ENCODE measurements at regions not wholly inside any gene's neighbourhood (a gene's known extent, or its start where the extent isn't known, plus 50 kb on each side); places are given as distances from the start of the nearest gene placed in this dataset.

GRCh38 chr3:173253471-173253870 lies 112.4 kb upstream of the SPATA16 start:
- Histone ChIP-seq H3K36me3 (no peaks in the 10 kb centered on the region), H3K27ac (no peak overlapping the region), H3K4me1 (no peaks in the 10 kb centered on the region), H3K9me3 (no peaks in the 10 kb centered on the region), H3K4me3 (no peak overlapping the region), H3K27me3 (ENCODE audit: low read depth) (no peaks in the 10 kb centered on the region)
- no peak for TF ChIP-seq CTCF (IDR thresholded peaks at IDR 0.05)
- ATAC-seq, result no peak
- intact Hi-C loops (cut with DNase I), result no loop called here
- no peak for DNase-seq

GRCh38 chr3:173249457-173249856 lies 108.4 kb upstream of the SPATA16 start:
- H3K36me3 ChIP-seq, result no peaks in the 10 kb centered on the region
- H3K4me3 ChIP-seq, result no peak overlapping the region
- H3K27me3 ChIP-seq (ENCODE audit: low read depth), result no peaks in the 10 kb centered on the region
- no peaks in the 10 kb centered on the region for H3K9me3 ChIP-seq
- no peak overlapping the region for H3K27ac ChIP-seq
- intact Hi-C loops (cut with DNase I), result no loop called here
- no peaks in the 10 kb centered on the region for H3K4me1 ChIP-seq
- DNase-seq (no peak), ATAC-seq (no peak)
- no peak for TF ChIP-seq CTCF (IDR thresholded peaks at IDR 0.05)

GRCh38 chr3:173241727-173242126 lies 100.7 kb upstream of the SPATA16 start:
- no peak for TF ChIP-seq CTCF (IDR thresholded peaks at IDR 0.05)
- Histone ChIP-seq H3K36me3 (no peaks in the 10 kb centered on the region), H3K27me3 (ENCODE audit: low read depth) (no peaks in the 10 kb centered on the region), H3K9me3 (no peaks in the 10 kb centered on the region), H3K4me1 (no peaks in the 10 kb centered on the region), H3K4me3 (no peak overlapping the region), H3K27ac (no peak overlapping the region)
- DNase-seq (no peak), ATAC-seq (no peak)
- intact Hi-C loops (cut with DNase I), result no loop called here

- no peaks in the 10 kb centered on the region for H3K36me3 ChIP-seq
- intact Hi-C loops (cut with DNase I), result no loop called here
- DNase-seq (no peak), ATAC-seq (peak in 1 of 2 donors; percentile 16)
- no peaks in the 10 kb centered on the region for H3K4me1 ChIP-seq
- no peaks in the 10 kb centered on the region for H3K27me3 ChIP-seq (ENCODE audit: low read depth)
- H3K9me3 ChIP-seq, result no peaks in the 10 kb centered on the region
- no peak overlapping the region for H3K27ac ChIP-seq
- TF ChIP-seq CTCF (IDR thresholded peaks at IDR 0.05), result no peak
- no peak overlapping the region for H3K4me3 ChIP-seq
Measured at GRCh38 chr3:173238091-173238490, 97.1 kb upstream of the SPATA16 start.

GRCh38 chr3:173225351-173225750 lies 84.3 kb upstream of the SPATA16 start:
- no peak overlapping the region for H3K27ac ChIP-seq
- H3K4me1 ChIP-seq, result no peaks in the 10 kb centered on the region
- H3K4me3 ChIP-seq, result no peak overlapping the region
- ATAC-seq (no peak), DNase-seq (no peak)
- intact Hi-C loops (cut with DNase I), result no loop called here
- no peaks in the 10 kb centered on the region for H3K9me3 ChIP-seq
- no peak for TF ChIP-seq CTCF (IDR thresholded peaks at IDR 0.05)
- H3K27me3 ChIP-seq (ENCODE audit: low read depth), result no peaks in the 10 kb centered on the region
- no peaks in the 10 kb centered on the region for H3K36me3 ChIP-seq

GRCh38 chr3:173221010-173221409 lies 80.0 kb upstream of the SPATA16 start:
- Histone ChIP-seq H3K4me1 (no peaks in the 10 kb centered on the region), H3K36me3 (no peaks in the 10 kb centered on the region), H3K27ac (no peak overlapping the region), H3K4me3 (no peak overlapping the region), H3K9me3 (no peaks in the 10 kb centered on the region), H3K27me3 (ENCODE audit: low read depth) (no peaks in the 10 kb centered on the region)
- DNase-seq, result no peak
- intact Hi-C loops (cut with DNase I), result no loop called here
- TF ChIP-seq CTCF (IDR thresholded peaks at IDR 0.05), result no peak
- ATAC-seq, result no peak

Measured in lower lobe of right lung (tissue), 2 donors.